ENCODE measurements at regions not wholly inside any gene's neighbourhood (a gene's known extent, or its start where the extent isn't known, plus 50 kb on each side); places are given as distances from the start of the nearest gene placed in this dataset.
"Not testable (repeated sequence)": the region's sequence is repeated elsewhere in the genome, so short reads cannot be mapped to it uniquely, and the experiment has no call there.

DNA sequence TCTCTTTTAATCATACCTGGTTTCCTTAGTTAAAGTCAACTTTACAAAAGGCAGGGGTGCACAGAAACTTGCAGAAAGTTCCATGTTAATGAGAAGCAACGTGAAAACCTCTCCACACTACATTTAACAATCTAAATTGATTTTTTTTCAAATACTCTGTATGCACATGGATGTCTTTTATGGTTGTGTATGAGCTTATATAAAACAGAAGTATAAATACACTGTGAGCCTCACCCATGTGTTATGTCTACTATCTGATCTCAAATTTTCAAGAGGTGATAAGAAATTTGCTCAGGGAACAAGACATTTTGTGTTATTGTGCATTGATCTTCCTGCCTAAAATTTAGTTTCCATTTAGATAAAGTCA, 617.6 kb downstream of the ADCYAP1 start:
- DNase-seq (ENCODE audit: low read depth in 4 of 4, low spot score in 3 of 4) = no peak

DNA sequence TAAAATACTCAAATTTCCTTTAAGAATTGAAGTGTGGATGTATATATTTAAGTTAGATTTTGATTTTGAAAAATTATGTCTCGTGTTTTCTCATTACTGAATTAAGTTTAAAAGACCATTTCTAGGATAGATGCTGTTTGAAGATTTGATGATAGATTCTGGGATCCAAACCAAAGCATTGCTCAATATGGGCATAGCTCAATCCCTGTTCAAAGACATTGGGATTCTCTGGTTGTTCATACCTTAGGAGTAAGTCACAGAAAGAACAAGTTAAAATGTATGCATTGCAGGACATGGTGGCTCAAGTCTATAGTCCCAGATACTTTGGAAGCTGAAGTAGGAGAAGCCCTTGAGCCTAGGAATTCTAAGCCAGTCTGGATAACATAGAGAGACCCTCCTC, 622.3 kb downstream of the ADCYAP1 start:
- no peak for DNase-seq (ENCODE audit: low read depth in 4 of 4, low spot score in 3 of 4)

DNA sequence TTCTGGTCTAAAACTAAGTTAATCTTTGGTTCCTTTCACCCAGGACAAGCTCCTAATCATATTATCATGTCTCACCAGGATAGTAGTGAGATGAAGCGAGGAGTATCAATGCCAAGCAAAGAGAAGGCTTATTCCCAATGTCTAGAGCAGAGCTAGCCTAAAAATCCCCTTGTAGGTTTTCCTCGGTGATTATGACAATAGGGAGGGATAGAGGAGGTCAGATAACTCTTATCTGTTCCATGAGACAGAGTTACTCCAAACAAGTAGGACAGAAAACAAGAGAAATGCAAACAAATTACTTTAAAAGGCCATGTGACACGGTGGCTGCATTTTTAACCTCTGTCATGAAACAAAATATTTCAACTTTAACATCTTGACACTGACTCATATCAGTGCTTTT, 623.1 kb downstream of the ADCYAP1 start:
- no peak for DNase-seq (ENCODE audit: low read depth in 4 of 4, low spot score in 3 of 4)

DNA sequence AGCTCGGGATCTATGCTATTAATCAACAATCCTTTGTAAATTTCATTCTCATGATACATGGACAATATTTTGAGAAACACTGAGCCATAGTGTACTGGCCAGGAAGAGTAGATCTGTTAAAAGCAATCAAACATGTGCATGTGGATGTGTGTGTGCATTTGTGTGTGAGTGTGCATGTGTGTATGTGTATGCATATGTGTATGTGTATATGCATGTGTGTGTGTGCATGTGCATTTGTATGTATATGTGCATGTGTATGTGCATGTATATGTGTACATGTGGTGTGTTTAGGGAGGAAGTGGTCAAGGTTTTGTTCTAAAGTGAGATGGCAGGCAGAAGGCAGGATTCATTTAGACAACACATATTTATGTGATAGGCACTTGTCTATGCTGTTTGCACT, 623.8 kb downstream of the ADCYAP1 start:
- DNase-seq (ENCODE audit: low read depth in 4 of 4, low spot score in 3 of 4) = no peak

DNA sequence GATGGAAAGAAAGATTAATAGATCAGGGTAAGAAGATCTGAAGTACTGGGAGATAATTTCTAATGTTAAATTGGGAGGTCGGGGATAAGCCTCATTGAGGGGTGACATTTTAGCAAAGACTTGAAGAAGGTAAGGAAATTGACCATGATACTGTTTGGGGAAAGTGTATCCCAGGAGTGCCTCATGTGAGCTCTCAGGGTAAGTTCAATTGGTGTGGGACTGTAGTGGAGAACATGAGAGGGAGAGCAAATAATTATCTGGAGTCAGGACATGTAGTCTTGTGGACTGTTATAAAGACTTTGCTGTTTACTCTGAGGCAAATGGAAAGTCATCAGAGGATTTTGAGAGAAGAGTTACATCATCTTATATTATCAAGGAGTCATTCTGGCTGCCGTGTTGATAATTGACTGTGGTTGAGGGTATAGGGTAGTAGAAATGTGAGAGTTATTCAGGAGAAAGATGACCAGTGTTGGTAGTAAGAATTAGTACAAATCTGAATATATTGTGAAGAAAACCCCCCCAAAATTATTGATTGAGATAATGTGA, 624.4 kb downstream of the ADCYAP1 start:
- no peak for DNase-seq (ENCODE audit: low read depth in 4 of 4, low spot score in 3 of 4)

DNA sequence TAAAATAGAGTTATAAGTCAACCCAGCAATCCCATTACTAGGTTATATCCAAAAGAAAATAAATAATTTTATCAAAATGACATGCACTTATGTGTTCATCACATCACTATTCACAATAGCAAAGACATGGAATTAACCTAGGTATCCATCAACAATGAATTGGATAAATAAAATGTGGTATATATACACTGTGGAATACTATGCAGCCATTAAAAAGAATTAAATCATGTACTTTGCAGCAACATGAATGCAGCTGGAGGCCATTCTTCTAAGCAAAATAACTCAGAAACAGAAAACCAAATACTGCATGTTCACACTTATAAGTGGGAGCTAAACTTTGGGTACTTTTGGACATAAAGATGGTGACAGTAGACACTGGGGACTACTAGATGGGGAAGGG, 626.0 kb downstream of the ADCYAP1 start:
- DNase-seq (ENCODE audit: low read depth in 4 of 4, low spot score in 3 of 4) = no peak

DNA sequence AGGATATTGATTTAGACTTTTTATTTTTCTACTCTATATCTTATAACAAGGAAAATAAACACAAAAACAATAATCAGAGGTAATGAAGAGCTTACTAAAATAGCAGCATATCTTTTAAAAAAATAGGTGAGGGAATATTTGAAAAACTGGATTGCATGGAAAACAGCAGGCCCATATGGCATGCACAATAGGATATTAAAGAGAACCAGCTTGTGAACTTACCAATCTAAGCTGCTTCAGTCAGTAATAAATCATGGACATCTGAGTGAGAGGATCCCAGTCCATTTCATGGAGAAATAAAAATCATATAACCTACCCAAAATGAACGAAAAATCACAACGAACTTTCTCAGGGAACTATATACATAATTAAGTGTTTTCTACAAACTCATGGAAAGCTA, 634.6 kb downstream of the ADCYAP1 start:
- DNase-seq (ENCODE audit: low read depth in 4 of 4, low spot score in 3 of 4) = no peak

DNA sequence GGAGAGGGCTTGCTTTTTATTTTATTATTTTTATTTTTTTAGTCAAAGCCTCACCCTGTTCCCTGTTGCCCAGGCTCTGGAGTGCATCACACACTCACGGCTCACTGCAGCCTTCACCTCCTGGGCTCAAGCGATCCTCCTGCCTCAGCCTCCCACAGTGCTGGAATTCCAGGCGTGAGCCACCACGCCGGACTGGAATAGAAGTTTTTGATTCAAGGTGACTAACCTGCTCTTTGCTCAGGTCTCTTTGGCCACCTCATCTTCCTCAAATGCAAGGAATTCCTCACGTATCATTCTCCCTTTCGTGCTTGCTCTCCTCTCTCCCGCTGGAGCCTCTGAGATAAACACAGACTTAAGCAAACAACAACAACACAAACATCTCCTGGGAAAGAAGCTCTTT, 636.8 kb downstream of the ADCYAP1 start:
- no peak for DNase-seq (ENCODE audit: low read depth in 4 of 4, low spot score in 3 of 4)

DNA sequence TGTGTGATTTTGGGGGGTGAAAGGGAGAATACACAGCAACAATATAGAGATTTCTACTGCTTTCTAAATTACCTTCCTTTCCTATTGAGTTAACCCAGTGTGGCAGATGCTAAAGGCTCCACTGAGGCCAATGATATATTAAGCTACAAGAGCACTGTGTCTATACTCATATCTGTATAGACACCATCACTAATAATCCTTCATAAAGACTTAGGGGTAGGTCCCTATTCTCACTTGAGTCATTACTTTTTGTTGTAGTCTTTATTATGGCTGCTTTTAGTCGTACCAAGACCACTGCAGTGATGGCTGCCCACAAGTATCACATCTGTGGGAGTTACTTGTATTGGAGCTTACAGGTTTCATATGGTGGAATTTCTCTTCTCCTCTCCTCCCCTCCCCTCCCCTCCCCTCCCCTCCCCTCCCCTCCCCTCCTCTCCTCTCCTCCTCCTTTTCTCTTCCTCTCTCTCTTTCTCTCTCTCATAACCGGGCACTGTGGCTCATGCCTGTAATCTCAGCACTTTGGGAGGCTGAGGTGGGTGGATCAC, 637.6 kb downstream of the ADCYAP1 start:
- DNase-seq (ENCODE audit: low read depth in 4 of 4, low spot score in 3 of 4) = no peak

DNA sequence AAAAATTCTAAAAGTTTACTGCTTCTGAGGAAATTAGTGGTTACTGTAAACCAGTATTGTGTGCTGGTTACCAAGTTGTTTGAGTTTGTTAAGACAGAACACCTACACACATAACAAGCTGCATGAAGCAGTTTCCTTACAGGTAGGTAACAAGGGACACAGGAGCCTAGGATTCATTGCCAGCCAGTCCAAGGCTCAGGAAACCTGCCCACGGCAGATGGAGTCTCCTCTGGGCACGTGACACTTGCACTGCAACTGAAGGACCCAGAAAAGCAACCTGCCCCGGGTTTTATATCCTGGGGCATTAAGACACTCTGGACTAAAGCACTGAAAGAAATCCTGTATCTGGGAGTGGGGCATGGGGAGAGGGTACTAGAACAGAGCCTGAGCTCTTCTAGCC, 639.3 kb downstream of the ADCYAP1 start:
- no peak for DNase-seq (ENCODE audit: low read depth in 4 of 4, low spot score in 3 of 4)

DNA sequence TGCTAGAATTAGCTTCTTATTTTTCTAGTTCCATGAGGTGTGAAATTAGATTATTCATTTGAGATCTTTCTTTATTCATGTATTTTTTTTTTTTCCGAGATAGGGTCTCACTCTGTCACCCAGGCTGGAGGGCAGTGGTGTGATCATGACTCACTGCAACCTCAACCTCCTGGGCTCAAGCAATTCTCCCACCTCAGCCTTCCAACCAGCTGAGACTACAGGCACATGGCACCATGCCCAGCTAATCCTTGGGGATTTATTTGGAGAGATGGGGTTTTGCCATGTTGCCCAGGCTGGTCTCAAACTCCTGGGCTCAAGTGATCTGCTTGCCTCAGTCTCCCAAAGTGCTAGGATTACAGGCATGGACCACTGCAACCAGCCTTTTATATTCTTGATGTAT, 653.0 kb downstream of the ADCYAP1 start:
- DNase-seq (ENCODE audit: low read depth in 4 of 4, low spot score in 3 of 4) = not testable (repeated sequence)

DNA sequence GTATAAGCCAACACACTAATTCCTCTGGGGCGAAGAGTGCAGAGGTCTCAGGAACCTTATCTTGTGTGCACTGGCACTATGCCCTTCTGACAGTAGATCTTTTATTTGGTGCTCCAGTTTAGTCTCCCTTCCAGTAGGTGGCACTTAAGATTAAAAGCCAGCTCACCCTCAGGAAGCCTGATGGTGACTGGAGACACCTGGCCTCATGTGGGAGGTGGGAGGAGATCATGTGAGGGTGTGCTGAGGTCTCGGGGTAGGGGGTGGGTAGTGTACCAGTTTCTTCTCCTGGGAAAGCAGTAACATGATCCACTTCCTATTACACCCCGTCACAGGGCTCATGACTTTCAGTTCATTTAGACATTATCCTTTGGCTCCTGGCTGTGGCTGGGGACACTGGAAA, 654.9 kb downstream of the ADCYAP1 start:
- no peak for DNase-seq (ENCODE audit: low read depth in 4 of 4, low spot score in 3 of 4)

DNA sequence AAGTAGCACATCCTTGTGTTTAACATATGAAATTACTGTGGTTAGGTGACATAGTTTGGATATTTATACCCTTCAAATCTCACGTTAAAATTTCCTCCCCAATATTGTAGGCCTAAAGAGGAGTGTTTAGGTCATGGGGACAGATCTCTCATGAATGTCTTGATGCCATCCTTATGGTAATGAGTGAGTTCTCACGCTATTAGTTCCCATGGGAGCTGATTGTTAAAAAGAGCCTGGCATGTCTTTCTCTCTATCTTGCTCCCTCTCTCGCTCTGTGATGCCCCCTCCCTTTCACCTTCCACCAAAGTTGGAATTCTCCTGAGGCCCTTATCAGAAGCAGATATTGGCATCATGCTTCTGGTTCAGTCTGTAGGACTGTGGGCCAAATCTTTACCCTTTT, 660.1 kb downstream of the ADCYAP1 start:
- DNase-seq (ENCODE audit: low read depth in 4 of 4, low spot score in 3 of 4) = no peak

DNA sequence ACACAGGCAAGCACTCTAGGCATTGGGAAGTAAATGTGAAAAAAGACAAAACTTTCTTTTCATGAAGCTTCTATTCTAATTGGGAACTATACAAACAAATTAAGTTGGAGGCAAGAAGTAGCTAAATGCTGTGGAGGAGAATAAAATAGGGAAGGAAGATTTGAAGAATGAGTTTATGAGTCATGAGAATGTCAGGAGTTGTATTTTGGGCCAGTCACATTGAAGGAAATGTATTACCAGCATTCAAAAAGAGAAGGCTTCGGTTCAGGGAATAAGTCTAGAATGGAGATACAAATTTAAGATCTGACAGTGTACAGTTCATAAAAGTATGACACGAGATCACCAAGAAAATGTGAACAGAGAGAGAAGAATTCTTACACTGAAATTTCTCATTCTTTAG, 666.5 kb downstream of the ADCYAP1 start:
- DNase-seq (ENCODE audit: low read depth in 4 of 4, low spot score in 3 of 4) = no peak

DNA sequence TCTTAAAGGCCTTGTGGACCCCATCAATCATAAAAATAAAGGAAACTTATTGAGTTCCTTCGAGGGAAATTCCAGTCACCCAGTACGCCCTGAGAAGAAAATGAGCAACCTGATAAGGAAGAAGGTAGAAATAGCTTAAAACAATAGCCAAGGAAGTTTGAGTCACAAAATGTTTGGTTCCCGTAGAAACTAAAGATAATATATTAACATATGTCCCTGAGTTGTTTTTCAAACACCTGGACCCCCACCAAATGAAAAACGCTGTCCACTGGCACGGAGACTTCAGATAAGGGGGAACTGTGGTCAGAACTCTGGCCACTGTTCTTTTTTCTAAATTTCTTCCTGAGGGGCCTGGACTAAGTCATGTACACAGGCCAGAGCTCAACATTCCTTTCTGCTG, 669.1 kb downstream of the ADCYAP1 start:
- no peak for DNase-seq (ENCODE audit: low read depth in 4 of 4, low spot score in 3 of 4)

DNA sequence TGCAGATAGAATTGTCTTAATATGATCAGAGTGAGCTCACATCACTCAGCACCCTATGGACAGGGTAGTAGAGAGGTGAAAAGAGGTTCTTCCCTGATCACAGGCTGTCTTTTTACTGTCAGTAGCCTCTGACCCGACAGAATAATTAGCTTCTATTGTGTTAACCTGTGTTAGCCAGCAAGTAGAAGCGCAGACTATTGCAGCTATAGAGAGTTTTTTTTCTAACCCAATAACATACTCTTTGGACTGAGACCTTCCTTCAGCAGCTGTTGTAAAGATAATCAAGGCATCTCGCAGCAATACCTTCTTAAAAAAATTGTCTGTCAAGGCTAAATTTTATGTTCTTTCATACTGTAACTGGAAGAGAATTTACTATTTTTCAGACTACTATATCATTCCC, 670.4 kb downstream of the ADCYAP1 start:
- DNase-seq (ENCODE audit: low read depth in 4 of 4, low spot score in 3 of 4) = no peak

DNA sequence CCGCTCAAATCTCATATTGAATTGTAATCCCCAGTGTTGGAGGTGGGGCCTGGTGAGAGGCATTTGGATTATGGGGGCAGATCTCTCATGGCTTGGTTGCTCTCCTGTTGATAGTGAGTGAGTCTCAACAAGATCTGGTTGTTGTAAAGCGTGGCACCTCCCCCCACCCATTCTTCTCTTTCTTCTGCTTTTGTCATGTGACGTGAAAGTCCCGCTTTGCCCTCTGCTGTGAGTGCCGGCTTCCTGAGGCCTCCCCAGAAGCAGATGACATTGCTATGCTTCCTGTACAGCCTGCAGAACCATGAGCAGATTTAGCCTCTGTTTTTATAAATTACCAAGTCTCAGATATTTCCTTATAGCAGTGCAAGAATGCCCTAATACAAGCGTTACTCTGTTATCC, 673.8 kb downstream of the ADCYAP1 start:
- no peak for DNase-seq (ENCODE audit: low read depth in 4 of 4, low spot score in 3 of 4)

DNA sequence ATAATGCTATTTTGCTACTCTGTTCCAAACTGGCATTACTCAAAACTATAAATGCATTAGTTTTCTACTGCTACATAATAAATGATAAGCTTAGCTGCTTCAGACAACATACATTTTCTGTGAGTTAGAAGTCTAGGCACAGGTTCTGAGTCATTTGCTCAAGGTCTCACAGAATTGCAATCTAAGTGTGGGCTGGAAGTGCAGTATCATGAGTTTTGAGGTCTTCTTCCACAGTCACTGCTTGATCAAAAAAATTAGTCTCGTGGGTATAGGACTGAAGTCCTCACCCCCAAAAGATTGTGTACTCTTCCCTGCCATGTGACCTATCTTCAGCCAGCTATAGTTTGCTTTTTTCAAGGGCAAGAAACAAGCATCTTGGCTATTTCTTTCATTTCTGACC, 676.9 kb downstream of the ADCYAP1 start:
- no peak for DNase-seq (ENCODE audit: low read depth in 4 of 4, low spot score in 3 of 4)

DNA sequence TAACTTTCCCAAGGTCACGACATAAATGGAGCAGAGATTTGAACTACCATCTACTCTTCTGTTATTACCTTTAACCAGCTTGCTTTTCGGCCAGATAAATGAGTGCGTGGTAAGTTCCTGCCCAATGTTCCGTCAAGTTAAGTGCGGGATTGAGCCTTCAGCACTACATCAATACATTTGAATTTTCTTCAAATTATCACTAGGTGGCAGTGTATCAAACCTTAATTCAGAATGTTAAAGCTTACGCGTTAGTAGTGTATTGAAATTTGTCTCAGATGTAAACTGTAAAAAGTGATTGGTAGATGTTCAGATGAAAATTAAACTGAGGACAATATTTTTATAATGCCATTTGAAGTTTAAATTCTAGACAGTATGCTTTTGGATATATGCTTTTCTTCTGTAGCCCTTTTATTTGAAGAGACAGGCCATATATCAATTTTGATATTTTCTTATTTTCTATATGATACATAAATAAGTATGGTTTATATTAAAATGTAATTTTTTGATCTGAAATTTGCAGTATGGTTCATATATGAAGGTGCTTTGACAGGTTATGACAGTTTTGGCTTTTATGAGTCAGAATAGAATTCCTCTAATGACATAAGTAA, 681.3 kb downstream of the ADCYAP1 start:
- DNase-seq (ENCODE audit: low read depth in 4 of 4, low spot score in 3 of 4) = peak in 1 of 4 donors; percentile 4

DNA sequence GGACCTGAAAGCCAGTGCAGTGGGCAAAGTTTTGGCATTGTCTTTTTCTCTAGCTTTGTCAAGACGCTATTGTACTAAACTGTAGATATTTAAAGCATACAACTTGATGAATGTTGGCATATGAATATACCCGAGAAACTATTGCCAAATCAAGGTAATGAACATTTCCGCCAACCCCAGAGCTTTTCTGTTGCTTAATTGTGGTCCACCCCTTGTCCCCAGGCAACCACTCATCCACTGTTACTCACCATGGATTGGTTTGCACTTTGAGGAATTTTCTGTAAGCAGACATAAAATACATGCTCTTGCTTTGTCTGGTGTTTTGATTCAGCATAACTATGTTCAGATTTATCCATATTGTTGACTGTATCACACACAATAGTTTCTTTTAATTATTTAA, 688.4 kb downstream of the ADCYAP1 start:
- no peak for DNase-seq (ENCODE audit: low read depth in 4 of 4, low spot score in 3 of 4)

DNA sequence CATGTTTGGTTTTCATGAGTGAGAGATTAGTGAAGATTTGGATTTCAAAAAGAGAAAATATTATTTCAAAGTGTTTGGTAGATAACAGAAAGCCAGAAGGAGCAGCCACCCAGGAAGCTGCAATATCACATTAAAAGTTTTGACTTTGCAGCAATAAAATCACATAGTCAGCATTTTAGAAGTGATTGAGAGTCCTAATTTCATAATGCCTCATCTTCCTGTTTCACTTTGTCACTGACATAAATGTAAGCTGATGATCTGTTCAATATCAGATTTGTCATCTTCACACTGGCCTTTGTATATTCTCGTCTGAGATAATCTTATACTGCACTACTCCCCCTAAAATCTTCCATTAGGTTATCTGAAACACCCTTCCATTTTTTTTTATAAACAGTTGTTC, 690.5 kb downstream of the ADCYAP1 start:
- no peak for DNase-seq (ENCODE audit: low read depth in 4 of 4, low spot score in 3 of 4)

DNA sequence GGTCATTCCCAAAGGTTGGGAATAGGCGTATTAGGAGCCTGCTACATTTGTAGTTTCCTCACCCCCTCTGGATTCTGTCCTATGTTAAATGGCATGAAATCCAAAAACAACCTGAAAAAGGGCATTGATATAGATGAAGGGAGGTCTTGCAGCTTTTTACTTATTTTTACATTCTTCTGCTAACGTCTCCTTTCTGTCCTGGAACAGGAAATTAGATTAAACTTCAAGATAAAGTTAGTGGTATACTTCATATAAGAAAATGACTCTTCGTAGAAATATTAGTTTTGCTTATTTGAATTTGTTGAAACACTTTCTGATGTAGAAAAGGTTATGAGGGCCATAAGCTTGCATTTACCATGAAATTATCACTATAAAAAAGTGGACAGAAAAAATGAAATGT, 694.5 kb downstream of the ADCYAP1 start:
- DNase-seq (ENCODE audit: low read depth in 4 of 4, low spot score in 3 of 4) = no peak

DNA sequence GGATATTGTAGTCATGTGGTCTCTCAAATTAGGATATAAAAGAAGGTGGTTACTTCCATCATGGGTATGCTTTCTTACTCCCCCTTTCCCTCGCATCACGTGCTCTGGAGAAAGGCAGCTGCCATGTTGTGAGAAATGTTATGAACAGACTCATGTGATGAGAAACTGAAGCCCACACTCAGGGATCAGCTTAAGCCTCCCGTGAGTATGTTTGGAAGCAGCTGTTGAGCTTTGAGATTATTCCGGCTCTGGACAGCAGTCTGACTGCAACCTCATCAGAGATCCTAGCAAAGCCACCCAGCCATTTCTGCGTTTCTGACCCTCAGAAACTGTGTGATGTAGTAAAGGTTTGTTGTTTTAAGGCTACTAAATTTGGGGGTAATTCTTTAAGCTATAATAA, 700.1 kb downstream of the ADCYAP1 start:
- DNase-seq (ENCODE audit: low read depth in 4 of 4, low spot score in 3 of 4) = no peak
